22Rv1 (cell line): ENCODE measurements at regions not wholly inside any gene's neighbourhood (a gene's known extent, or its start where the extent isn't known, plus 50 kb on each side); places are given as distances from the start of the nearest gene placed in this dataset.

ENCODE experiments used
- CTCF ChIP-seq: fragments of 450-650 bp; IDR thresholded peaks from 2 replicates; pipeline ENCODE4 v1.5.1; 2017; ENCODE audit warnings: mild to moderate bottlenecking
- ZFX ChIP-seq: fragments of 450-650 bp; IDR thresholded peaks from 2 replicates; pipeline ENCODE4 v1.6.1; 2017; ENCODE audit warnings: antibody characterized with exemption, borderline replicate concordance

DNA sequence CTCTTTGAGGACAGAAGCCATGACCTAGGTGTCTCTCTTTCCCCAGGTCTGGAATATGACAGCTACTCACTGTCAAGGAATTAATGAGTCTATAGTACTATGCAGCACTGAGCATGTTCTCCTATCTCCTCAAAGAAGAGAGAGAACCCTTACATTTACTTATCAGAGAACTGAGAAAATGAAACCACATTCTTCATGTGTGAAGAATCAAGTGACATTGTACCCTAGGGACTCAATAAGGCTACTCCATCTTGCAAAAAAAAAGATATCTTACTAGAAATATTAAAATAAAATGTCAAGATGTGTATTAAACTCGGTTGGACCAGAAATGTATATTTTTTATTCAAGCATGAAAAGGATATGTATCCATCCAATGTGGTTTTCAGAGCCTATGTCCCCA, 133.2 kb upstream of the COL8A1 start:
- no peak for TF ChIP-seq CTCF
- no peak for TF ChIP-seq ZFX
